Umbilical cord (tissue), 1 donor: ENCODE measurements at regions not wholly inside any gene's neighbourhood (a gene's known extent, or its start where the extent isn't known, plus 50 kb on each side); places are given as distances from the start of the nearest gene placed in this dataset.
"Not testable (repeated sequence)": the region's sequence is repeated elsewhere in the genome, so short reads cannot be mapped to it uniquely, and the experiment has no call there.

Source experiments
- DNase-seq: peaks from one replicate; pipeline ENCODE4 v3.0.0-alpha.2; 2015; ENCODE audit warnings: low spot score

DNA sequence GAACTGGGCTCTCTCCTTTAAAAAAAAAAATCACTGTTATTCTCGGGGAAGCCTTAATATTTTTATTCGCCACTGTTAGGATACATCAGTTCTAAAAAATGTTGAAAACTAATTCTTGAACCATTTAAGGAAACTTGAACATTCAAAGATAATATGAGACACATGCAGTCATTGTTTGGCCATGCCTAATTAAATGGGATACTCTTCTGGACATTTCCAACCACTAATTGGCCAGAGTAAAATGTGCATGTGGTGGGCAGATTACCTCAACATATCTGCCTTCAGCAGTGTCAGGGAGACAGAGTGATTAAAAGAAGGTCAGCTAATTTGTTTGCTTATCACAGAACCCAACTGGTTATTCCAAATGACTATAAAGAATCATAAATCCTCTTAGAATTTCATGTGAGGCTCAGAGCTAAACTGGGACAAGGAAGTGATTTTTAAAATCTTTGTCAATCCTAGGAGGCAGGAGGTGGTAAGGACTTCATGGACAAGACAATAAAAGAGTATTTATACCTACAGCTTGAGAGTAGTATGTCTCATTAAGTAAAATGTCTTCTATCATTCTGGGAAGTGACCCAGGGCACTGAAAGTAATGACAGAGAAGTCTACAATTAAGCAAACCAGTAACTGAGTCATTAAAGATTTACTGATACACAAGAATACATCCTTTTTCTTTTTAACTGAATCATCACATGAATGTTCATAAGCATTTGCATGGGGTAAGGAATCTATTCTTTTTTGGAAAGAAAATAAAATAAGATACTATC lies 242.9 kb upstream of the TRPM3 start:
- no peak for DNase-seq

DNA sequence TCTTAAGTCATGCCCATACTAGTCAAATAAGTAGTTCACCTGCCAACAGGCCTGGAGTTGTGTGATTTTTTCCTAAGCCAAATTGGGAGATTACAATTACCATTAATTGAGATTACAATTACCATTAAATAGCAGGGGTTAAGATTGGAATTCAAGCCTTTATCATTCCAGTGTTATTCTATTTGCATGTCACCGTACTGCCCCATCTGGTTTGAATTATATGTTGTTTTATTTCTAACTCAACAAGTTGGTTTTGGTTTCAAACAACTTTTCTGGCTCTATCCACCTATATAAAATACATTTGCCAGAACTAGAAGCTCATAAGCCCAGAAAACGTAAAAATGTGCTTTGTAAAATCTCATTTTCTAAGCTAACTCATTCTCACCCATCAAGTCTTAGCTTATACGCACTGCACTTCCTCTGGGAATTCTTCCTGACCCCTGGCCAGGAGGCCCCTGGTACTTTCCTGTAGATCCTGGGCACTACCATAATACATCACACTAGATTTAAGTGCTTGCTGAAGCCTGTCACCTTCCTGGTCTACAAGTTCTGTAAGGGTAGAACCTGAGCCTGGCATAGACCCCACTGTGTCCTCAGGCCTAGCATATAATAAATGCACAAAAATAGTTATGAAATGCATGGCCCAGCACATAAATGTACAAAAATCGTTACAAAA lies 242.0 kb upstream of the TRPM3 start:
- DNase-seq = no peak

DNA sequence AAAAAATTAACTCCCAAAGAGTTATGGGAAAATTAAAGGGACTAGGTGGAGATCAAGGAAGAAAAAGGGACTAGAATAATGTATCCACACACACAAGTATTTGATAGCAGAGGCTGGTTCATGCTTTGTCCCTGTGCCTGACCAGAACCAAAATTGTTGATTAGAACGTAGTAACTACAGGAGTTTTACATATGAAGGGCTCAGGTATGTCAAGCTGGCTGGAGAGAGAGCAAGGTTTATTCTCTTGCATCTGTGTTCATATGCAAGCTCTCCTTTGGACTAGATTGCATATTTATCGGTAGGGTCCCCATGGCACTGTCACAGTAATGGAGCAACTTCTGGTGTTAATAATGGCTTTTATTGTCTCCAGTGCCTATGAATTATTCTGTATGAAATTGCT lies 239.9 kb upstream of the TRPM3 start:
- DNase-seq = no peak

DNA sequence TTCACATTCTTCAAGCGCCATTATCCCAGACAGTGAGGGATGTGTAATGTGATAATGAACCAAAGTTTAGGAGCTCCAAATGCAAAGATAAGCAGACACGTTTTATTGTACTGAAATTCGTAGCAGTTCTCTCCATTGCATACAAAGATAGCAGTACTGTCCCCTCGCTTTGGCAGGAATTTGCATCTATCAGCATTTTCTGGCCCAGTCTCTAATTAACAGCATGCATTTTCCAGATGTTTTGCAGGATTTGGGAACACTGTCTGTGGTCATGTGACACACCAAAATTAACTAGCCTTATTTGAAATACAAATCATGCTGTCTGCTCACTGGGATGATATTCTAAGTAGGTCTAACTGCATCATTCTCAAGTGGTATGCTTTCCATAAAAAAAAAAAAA lies 235.9 kb upstream of the TRPM3 start:
- DNase-seq = peak; percentile 20

DNA sequence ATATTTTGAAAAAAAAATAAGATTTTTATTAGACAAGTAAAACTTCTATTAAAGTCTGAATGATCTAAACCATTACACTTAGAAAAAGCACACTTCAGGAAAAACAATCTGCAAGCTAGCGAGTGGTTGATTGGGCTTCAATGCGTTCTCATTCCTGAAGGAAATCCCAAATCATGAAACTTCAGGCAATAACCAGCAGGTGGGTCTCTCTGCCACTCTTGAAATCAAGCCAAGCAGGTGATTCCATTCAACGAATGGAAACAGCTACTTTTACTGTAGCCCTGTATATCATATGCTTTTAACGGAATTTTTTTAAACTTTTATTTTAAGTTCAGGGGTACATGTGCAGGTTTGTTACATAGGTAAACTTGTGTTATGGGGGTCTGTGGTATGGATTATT lies 234.5 kb upstream of the TRPM3 start:
- no peak for DNase-seq

DNA sequence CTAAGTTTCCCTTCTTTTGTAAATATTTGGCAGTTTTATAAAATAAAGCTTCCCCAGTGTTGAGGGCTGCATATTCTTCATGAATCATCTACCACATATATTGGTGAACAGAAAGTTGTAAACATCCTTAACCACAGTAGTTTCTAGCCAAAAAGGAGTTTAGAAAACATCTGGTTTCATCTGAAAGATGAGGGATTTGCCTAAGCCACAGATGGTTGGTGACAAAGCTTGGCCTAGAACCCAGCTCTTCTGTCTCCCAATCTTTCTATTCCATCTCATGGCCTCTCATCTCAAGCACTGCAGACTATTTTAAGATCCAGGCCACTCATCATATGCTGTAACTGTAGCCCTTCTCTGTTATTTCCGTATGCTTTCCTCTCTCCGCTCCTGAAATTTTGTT lies 232.3 kb upstream of the TRPM3 start:
- no peak for DNase-seq

DNA sequence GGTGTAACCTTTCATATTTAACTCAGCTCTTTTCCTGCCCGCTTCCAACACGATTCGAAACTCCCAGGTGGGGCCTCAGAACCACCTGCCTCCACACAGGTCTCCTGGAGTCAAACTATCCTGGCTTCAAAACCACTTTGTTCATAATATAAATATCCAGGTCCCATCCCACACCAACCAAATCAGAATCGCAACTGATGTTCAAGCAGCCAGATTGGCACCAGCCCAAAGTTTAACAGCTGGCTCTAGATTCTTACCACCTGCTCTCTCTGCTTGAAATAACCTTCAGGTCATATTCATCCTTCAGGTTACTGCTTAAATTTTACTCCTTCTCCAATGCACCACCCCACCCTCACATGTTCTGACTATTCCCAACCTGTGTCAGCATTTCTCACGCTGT lies 231.4 kb upstream of the TRPM3 start:
- no peak for DNase-seq

DNA sequence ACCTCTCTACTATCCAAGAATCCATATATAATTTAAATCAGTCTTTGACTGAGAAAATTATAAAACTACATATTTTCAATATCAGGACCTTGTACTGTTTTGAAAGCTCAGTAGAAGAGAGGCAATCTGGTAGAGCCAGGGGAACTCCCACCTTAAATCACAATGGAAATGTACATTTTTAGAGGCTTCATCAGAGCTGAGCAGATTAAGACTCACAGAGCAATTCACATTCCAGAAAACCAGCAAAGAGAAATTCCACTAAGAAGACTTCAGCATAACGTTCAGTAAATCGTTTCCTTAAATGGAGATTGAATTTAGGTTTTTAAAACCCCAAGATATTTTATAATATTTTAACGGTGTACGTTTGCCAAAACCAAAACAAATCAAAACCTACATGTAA lies 227.8 kb upstream of the TRPM3 start:
- peak; percentile 61 for DNase-seq

DNA sequence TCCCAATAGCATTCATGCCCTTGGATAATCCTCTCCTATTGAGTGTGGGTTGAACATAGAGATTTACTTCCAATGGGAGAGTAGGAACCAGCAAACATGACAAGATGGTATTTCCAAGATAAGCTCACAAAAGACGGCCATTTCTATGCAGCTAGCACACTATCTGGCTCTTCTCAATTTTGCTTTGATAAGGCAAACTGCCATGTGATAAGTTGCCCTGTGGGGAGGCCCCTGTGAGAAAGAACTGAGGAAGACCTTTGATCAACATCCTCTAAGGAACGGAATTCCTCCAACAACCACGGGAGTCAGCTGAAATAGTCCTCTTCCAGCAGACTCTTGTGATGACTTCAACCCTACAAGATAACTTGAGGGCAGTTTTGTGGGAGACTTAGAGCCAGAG lies 211.9 kb upstream of the TRPM3 start:
- no peak for DNase-seq

DNA sequence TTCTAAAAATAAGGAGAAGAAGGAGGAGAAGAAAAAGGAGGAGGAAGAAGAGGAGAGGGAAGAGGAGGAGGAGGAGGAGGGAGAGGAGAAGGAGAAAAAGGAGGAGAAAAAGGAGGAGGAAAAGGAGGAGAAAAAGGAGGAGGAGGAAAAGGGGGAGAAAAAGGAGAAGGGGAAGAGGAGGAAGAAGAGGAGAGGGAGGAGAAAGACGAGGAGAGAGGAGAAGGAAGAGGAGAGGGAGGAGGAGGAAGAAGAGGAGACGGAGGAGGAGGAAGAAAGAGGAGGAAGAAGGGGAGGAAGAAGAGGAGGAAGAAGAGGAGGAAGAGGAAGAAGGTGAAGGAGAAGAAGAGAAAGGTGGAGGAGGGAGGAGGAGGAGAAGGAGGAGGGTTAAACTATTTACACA lies 210.2 kb upstream of the TRPM3 start:
- no peak for DNase-seq

DNA sequence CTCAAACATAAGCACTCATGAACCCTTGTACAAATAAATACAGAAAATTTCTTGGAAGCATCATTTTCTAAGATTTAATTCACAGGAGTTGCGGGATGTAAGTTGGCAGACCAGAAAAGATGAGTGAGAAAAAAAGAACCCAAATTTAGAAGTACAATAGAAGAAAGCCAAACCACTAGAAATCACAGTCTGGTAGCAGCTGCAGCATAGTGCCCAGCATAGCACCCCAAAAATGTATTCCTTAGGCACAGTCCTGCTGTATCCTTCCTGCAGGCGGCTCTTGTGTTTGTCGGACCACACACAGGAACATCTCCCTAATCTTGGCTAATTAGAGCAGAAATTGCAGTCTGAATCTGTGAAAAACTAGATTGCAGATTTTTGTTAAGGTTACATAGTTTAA lies 208.5 kb upstream of the TRPM3 start:
- DNase-seq = no peak

DNA sequence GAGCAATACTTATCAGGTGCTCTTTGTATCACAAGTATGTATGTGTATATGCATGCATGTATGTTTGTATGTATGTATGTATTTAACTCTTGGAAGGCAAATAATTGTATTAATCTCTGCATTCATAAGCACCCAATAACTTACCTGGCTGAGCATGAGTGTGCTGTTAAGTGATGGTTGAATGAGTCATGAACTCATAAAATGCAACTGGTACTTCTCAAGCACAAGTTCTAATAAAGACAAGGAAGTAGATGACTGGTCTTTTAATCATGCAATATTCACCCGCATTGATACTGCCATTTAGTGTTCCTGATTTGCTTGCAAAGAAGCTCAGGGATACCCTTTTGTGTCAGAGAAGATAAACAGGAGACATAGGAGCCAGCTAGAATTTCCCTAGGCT lies 204.9 kb upstream of the TRPM3 start:
- DNase-seq = no peak

DNA sequence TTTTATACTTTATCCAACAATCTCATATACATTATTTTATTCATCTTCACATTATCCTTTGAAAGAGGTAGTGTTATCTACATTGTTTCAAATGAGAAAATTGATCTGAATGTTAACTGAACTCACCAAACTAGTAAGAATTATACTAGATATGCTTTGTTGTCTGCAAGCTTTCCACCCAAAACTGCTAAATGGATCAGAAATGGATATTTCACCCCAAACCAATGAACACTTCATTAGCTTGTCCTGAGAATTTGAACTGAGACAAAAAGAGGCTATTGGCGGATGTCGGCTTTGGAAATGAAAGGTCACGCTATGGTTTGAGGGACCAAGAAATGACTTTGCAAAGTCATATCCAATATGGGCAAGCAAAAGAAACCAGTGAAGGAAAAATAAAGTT lies 201.9 kb upstream of the TRPM3 start:
- DNase-seq = no peak

DNA sequence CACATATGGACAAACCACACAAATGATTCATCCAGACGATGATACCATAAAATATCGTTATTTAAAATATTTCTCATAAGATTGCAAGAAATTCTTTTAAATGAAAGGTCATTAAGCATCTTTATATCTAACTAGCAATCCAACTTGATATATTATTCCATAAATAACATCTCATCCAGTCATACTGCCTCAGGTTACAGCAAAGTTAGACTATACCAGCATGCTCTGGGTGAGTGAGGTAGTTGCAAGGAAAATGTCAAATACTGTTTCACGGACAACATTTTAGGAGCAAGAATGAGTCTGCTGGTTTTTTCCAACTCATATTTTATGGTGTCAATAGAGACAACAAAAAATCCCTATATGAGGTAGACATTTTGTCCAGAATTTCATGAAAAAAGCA lies 200.9 kb upstream of the TRPM3 start:
- no peak for DNase-seq

DNA sequence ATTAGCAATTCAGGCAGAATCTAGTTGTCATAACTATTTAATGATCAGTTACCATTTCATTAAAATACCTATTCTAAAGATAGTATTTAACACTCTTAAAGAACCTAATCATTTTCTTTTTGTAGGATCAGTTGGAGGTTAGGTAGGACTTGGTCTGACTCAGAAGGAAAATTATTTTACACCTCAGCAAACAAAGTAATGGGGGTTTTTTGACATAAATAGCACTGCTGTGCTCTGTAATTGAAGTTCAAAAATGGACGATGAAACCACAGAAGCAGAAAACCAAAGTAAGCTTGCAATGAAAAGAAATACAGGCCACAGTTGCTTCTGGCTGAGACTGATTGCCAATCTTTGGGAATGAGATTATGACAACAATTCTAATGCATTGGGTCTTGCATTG lies 187.0 kb upstream of the TRPM3 start:
- DNase-seq = no peak

DNA sequence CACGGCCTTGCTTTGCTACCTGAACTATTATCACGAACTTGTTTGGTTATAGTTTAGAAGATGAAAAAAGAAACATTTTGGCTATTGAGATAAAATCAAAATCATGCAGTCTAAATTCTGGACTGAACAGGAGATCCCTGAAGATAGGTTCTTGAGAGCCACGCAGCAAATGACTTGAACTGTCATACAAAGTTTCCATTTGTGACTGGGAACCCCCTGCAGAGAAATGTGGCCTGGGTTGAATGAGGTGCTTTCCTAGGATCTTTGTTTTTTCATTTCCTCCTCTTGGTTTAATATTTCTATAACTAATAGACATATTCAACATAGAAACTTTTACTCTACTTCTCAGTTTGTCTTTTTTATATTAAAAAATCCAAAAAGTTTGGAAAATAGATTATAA lies 184.7 kb upstream of the TRPM3 start:
- no peak for DNase-seq

DNA sequence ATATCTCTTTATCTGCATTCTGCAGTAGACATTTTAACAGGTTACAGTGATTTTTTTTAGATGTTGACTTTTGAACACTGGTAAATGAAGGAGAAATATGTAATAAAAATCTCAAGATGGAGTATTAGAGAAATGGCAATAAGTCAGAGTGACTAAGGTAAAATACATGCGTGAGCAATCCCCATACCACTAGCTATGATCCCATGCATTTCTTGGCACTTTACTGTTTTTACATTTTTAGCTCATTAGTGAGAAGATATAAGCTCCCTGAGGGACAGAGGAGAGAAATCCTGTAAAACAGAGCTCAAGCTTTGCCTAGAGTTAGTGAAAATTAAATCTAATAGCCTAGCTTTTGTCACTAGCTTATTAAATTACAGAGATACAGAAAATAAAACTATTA lies 181.9 kb upstream of the TRPM3 start:
- DNase-seq = no peak

DNA sequence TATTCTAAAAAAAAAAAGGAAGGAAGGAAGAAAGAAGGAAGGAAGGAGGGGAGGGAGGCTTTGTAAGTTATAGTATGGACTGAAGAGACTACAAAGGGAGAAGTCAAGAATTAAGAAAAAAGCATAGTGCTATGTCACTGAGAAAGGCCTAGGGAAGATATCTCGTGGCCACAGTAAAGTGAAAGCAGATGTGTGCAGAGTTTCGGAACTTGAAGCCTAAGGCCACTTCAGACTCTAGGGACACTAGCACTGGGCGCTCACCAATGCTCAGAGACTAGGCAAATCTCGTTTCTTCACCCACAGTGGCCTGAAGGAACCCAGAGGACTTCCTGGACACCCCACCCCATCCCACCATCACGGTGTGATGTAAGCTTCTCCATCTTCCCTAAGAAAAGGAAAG lies 181.4 kb upstream of the TRPM3 start:
- no peak for DNase-seq

DNA sequence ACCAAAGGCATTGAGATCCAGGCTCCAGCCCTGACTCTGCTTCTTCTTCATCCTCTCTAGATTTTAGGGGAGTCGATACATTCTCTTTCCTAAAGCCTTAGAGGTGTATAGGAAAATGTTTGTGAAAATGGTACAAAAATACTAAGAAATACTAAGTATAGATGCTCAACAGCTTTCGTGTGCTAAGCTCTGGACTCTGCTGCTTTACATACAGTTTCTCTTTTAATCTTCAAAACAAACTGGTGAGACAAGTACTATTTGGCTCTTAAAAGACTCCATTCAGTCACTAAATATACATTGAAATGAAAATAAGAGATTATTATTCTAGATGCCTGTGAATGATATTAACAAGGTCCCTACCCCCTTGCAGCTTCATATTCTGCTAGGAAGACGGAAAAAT lies 174.5 kb upstream of the TRPM3 start:
- no peak for DNase-seq

DNA sequence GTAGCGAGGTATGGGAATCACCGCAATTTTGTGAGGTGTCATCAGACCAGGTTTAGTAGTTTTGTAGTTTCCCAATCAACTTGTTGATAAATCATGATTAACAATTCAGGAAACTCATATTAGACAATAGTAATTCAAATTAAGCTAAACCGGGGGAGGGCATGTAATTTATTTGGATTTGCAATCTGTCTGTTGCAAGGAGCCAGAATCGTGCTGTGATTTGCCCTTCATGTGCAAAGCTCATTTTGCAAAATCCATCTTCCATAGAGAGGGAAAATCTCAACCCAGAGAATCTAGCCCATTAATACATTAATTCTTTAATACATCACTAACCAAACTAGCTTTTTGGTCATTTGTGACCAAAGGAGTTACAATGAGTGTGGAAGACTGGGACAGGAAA lies 164.7 kb upstream of the TRPM3 start:
- no peak for DNase-seq

DNA sequence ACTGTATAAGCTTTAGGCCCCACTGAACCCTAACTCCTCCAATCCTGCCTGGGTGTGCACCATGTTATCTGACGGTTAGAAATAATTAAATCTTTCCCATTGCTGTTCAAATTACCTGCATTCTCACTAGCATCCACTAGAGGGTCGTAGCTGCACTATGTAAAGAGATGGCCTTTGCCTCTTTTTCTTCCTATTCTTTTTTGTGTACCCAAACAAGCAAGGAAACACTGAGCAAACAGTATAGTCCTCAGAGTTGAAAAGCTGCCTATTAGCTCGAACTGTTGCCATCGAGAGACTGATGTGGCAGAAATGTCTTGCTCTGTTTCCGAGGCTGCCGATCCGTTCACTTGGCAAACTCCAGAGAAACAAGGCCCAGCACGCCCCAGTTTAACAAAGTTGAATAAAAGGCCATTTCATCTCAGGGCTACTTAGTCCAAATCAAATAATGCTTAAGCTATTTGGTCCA lies 163.8 kb upstream of the TRPM3 start:
- DNase-seq = peak; percentile 62

DNA sequence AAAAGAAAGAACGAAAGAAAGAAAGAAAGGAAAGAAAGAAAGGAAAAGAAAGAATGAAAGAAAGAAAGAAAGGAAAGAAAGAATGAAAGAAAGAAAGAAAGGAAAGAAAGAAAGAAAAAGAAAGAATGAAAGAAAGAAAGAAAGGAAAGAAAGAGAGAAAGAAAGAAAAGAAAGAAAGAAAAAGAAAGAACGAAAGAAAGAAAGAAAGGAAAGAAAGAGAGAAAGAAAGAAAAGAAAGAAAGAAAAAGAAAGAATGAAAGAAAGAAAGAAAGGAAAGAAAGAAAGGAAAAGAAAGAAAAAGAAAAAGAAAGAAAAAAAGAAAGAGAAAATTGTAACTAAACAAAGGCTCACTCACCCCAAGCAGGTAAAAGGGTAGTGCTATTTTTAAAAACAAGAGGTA lies 160.7 kb upstream of the TRPM3 start:
- not testable (repeated sequence) for DNase-seq

DNA sequence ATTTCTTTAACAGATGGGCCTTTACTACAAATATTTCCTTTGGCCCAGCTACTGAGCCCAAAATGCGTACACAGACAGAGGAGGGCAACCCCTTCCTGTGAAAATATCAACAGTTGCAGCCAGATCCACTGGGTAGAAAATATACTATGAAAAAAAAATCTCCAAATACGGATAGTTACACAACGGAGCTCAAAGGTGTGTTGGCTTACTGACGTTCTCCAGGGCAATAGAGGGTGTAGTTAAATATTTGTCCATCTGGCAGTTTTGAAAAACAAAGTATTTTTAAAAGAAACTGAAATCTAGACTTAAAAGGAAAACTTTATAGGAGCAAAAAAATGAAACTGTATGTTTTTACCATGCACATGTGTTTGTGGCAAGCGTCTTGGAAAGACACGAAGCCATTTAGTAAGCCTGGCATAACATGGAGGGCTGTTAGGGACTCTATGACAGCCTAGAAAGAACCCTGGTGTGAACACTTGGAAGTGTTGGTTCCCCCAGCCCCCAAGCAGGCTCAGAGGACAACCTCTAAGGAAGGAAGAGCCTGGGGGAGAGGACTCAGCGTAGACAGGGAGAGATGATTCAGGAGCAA lies 157.8 kb upstream of the TRPM3 start:
- no peak for DNase-seq
